Panc1 (cell line): ENCODE measurements at regions not wholly inside any gene's neighbourhood (a gene's known extent, or its start where the extent isn't known, plus 50 kb on each side); places are given as distances from the start of the nearest gene placed in this dataset.

Experiments
- CTCF ChIP-seq: fragments of 450-650 bp; IDR thresholded peaks from 2 replicates; pipeline ENCODE4 v1.5.1; 2017; ENCODE audit warnings: mild to moderate bottlenecking
- POLR2AphosphoS5 ChIP-seq: IDR thresholded peaks from 2 replicates; pipeline ENCODE4 v1.6.1; 2012; ENCODE audit warnings: mild to moderate bottlenecking, low read depth, low read length, moderate library complexity
- REST ChIP-seq, 2 experiments: IDR thresholded peaks; 2 replicates each; pipeline ENCODE4 v1.6.1; 2011 to 2012; ENCODE audit warnings: low read depth in 2 of 2, control low read depth in 1 of 2, low read length in 1 of 2, mild to moderate bottlenecking in 1 of 2, moderate library complexity in 1 of 2; ENCODE audit not compliant: insufficient read depth in 1 of 2
- SIN3A ChIP-seq: IDR thresholded peaks from 2 replicates; pipeline ENCODE4 v1.6.1; 2012; ENCODE audit warnings: low read depth, mild to moderate bottlenecking, low read length, moderate library complexity, borderline replicate concordance; ENCODE audit not compliant: insufficient read depth

- TF ChIP-seq CTCF: no peak
- no peak for TF ChIP-seq SIN3A
- TF ChIP-seq POLR2AphosphoS5: no peak
- TF ChIP-seq REST (IDR thresholded peaks at IDR 0.05; ENCODE audit: insufficient read depth in 1 of 2, low read depth in 2 of 2, low read length in 1 of 2): no peak
These were observed 170.9 kb downstream of the NR2F2 start for GRCh38 chr15:96501362-96501761.
